ENCODE measurements at regions not wholly inside any gene's neighbourhood (a gene's known extent, or its start where the extent isn't known, plus 50 kb on each side); places are given as distances from the start of the nearest gene placed in this dataset.

- H3K9me3 ChIP-seq (ENCODE audit: insufficient read depth, low read length), result no peaks in the 10 kb centered on the region
- H3K27me3 ChIP-seq (ENCODE audit: low read length), result no peaks in the 10 kb centered on the region
- TF ChIP-seq EZH2phosphoT487 (conservative IDR thresholded peaks at IDR 0.05; ENCODE audit: low read length), result no peak
- no peak for TF ChIP-seq CTCF (IDR thresholded peaks at IDR 0.05; ENCODE audit: insufficient read depth, low read length, poor library complexity, severe bottlenecking)
- no peak overlapping the region for H3K9ac ChIP-seq (ENCODE audit: low read length)
- H3K27ac ChIP-seq (ENCODE audit: low read depth, low read length), result no peak overlapping the region
- H3K4me2 ChIP-seq (ENCODE audit: low read depth, low read length, poor library complexity, severe bottlenecking), result no peak overlapping the region
- H4K20me1 ChIP-seq (ENCODE audit: low read depth, low read length), result no peaks in the 10 kb centered on the region
- peak overlapping the region; percentile 5 for H2AFZ ChIP-seq (ENCODE audit: low read depth, low read length, severe bottlenecking)
- no peaks in the 10 kb centered on the region for H3K9me2 ChIP-seq (replicated peaks; ENCODE audit: insufficient read depth, low read length)
- no peaks in the 10 kb centered on the region for H3K36me3 ChIP-seq (ENCODE audit: low read length)
- H3K4me3 ChIP-seq (ENCODE audit: insufficient read depth, low read length, poor library complexity, severe bottlenecking), result no peak overlapping the region
- no peaks in the 10 kb centered on the region for H3K79me2 ChIP-seq (ENCODE audit: insufficient read depth, low read length)
- no peaks in the 10 kb centered on the region for H3F3A ChIP-seq (ENCODE audit: insufficient read depth)
Measured at GRCh38 chr3:34856081-34856947, 783.0 kb upstream of the ARPP21 start.

- Histone ChIP-seq H3K9me3 (ENCODE audit: insufficient read depth, low read length) (no peaks in the 10 kb centered on the region), H3K79me2 (ENCODE audit: insufficient read depth, low read length) (no peaks in the 10 kb centered on the region), H3K4me3 (ENCODE audit: insufficient read depth, low read length, poor library complexity, severe bottlenecking) (no peak overlapping the region), H3K27ac (ENCODE audit: low read depth, low read length) (no peak overlapping the region), H3K27me3 (ENCODE audit: low read length) (no peaks in the 10 kb centered on the region), H3K9me2 (replicated peaks; ENCODE audit: insufficient read depth, low read length) (no peaks in the 10 kb centered on the region), H4K20me1 (ENCODE audit: low read depth, low read length) (no peaks in the 10 kb centered on the region), H3K4me2 (ENCODE audit: low read depth, low read length, poor library complexity, severe bottlenecking) (no peak overlapping the region), H3K36me3 (ENCODE audit: low read length) (no peaks in the 10 kb centered on the region), H3K9ac (ENCODE audit: low read length) (no peak overlapping the region), H2AFZ (ENCODE audit: low read depth, low read length, severe bottlenecking) (no peak overlapping the region), H3F3A (ENCODE audit: insufficient read depth) (no peaks in the 10 kb centered on the region)
- TF ChIP-seq EZH2phosphoT487 (conservative IDR thresholded peaks at IDR 0.05; ENCODE audit: low read length) (no peak), CTCF (IDR thresholded peaks at IDR 0.05; ENCODE audit: insufficient read depth, low read length, poor library complexity, severe bottlenecking) (no peak)
Measured at GRCh38 chr3:34858067-34858660, 781.2 kb upstream of the ARPP21 start.

GRCh38 chr3:34859746-34860145 is 779.6 kb upstream of the ARPP21 start:
- H3K9me3 ChIP-seq (ENCODE audit: insufficient read depth, low read length), result no peaks in the 10 kb centered on the region
- H3K79me2 ChIP-seq (ENCODE audit: insufficient read depth, low read length), result no peaks in the 10 kb centered on the region
- no peak overlapping the region for H3K4me2 ChIP-seq (ENCODE audit: low read depth, low read length, poor library complexity, severe bottlenecking)
- H2AFZ ChIP-seq (ENCODE audit: low read depth, low read length, severe bottlenecking), result no peak overlapping the region
- no peaks in the 10 kb centered on the region for H3K36me3 ChIP-seq (ENCODE audit: low read length)
- no peak overlapping the region for H3K27ac ChIP-seq (ENCODE audit: low read depth, low read length)
- H3K9ac ChIP-seq (ENCODE audit: low read length), result no peak overlapping the region
- H3K4me3 ChIP-seq (ENCODE audit: insufficient read depth, low read length, poor library complexity, severe bottlenecking), result no peak overlapping the region
- H3K27me3 ChIP-seq (ENCODE audit: low read length), result no peaks in the 10 kb centered on the region
- TF ChIP-seq CTCF (IDR thresholded peaks at IDR 0.05; ENCODE audit: insufficient read depth, low read length, poor library complexity, severe bottlenecking) (no peak), EZH2phosphoT487 (conservative IDR thresholded peaks at IDR 0.05; ENCODE audit: low read length) (no peak)
- no peaks in the 10 kb centered on the region for H3F3A ChIP-seq (ENCODE audit: insufficient read depth)
- H4K20me1 ChIP-seq (ENCODE audit: low read depth, low read length), result no peaks in the 10 kb centered on the region
- H3K9me2 ChIP-seq (replicated peaks; ENCODE audit: insufficient read depth, low read length), result no peaks in the 10 kb centered on the region
